Suprapubic skin (tissue), 4 donors: ENCODE measurements at regions not wholly inside any gene's neighbourhood (a gene's known extent, or its start where the extent isn't known, plus 50 kb on each side); places are given as distances from the start of the nearest gene placed in this dataset.
"Not testable (repeated sequence)": the region's sequence is repeated elsewhere in the genome, so short reads cannot be mapped to it uniquely, and the experiment has no call there.

Source experiments
- POLR2A ChIP-seq, 2 donors: fragments of 450-650 bp; IDR thresholded peaks; one replicate each; pipeline ENCODE4 v1.6.1; 2017; ENCODE audit warnings: antibody characterized with exemption in 2 of 2, mild to moderate bottlenecking in 2 of 2, moderate library complexity in 2 of 2
- POLR2AphosphoS5 ChIP-seq, 3 donors: sonication (generic); formaldehyde crosslinking; IDR thresholded peaks; one replicate each; pipeline ENCODE4 v1.6.1; 2017; ENCODE audit warnings: antibody characterized with exemption in 3 of 3
- TF ChIP-seq, protein P1 (sequence below), 2 donors: fragments of 200-600 bp in 1 of 2; fragments of 450-650 bp in 1 of 2; sonication (generic) in 1 of 2; IDR thresholded peaks; one replicate each; pipeline ENCODE4 v1.5.1; 2016 to 2019; ENCODE audit warnings: antibody characterized with exemption in 2 of 2, mild to moderate bottlenecking in 1 of 2, moderate library complexity in 1 of 2

- not testable (repeated sequence) for TF ChIP-seq POLR2AphosphoS5, POLR2A (IDR thresholded peaks at IDR 0.05)
- TF ChIP-seq, protein P1, sequence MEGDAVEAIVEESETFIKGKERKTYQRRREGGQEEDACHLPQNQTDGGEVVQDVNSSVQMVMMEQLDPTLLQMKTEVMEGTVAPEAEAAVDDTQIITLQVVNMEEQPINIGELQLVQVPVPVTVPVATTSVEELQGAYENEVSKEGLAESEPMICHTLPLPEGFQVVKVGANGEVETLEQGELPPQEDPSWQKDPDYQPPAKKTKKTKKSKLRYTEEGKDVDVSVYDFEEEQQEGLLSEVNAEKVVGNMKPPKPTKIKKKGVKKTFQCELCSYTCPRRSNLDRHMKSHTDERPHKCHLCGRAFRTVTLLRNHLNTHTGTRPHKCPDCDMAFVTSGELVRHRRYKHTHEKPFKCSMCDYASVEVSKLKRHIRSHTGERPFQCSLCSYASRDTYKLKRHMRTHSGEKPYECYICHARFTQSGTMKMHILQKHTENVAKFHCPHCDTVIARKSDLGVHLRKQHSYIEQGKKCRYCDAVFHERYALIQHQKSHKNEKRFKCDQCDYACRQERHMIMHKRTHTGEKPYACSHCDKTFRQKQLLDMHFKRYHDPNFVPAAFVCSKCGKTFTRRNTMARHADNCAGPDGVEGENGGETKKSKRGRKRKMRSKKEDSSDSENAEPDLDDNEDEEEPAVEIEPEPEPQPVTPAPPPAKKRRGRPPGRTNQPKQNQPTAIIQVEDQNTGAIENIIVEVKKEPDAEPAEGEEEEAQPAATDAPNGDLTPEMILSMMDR (IDR thresholded peaks at IDR 0.05), result not testable (repeated sequence)
Measured at GRCh38 chr12:62010331-62010906, 249.8 kb upstream of the USP15 start.
